ENCODE measurements at regions not wholly inside any gene's neighbourhood (a gene's known extent, or its start where the extent isn't known, plus 50 kb on each side); places are given as distances from the start of the nearest gene placed in this dataset.

GRCh38 chr4:180422989-180423711, 1820.1 kb upstream of the TENM3 start:
- no peak for TF ChIP-seq CTCF (IDR thresholded peaks at IDR 0.05)
- no peak for TF ChIP-seq POLR2A (IDR thresholded peaks at IDR 0.05; ENCODE audit: low read depth)
- no peak for TF ChIP-seq POLR2AphosphoS5 (IDR thresholded peaks at IDR 0.05)
- TF ChIP-seq EP300 (IDR thresholded peaks at IDR 0.05): no peak

All from esophagus muscularis mucosa (tissue), 4 donors.